ENCODE measurements at regions not wholly inside any gene's neighbourhood (a gene's known extent, or its start where the extent isn't known, plus 50 kb on each side); places are given as distances from the start of the nearest gene placed in this dataset.

- no peak for FAIRE-seq
- Histone ChIP-seq H4K20me1 (ENCODE audit: control insufficient read depth, extremely low read depth, insufficient read depth, low read length) (no peaks in the 10 kb centered on the region), H3K36me3 (ENCODE audit: control insufficient read depth in 2 of 2, extremely low read depth in 1 of 2, insufficient read depth in 2 of 2, low read length in 2 of 2) (no peaks in the 10 kb centered on the region), H3K27me3 (ENCODE audit: control insufficient read depth, extremely low read depth, insufficient read depth, low read length) (no peaks in the 10 kb centered on the region), H3K79me2 (ENCODE audit: control insufficient read depth, insufficient read depth, low read length) (no peaks in the 10 kb centered on the region), H3K9ac (ENCODE audit: control insufficient read depth, extremely low read depth, insufficient read depth, low read length) (no peak overlapping the region), H3K4me1 (ENCODE audit: control insufficient read depth, extremely low read depth, insufficient read depth, low read length) (no peaks in the 10 kb centered on the region), H3K9me3 (ENCODE audit: control insufficient read depth, low read depth, low read length) (no peaks in the 10 kb centered on the region), H3K4me2 (ENCODE audit: control insufficient read depth, extremely low read depth, insufficient read depth, low read depth, low read length) (no peak overlapping the region), H3K27ac (ENCODE audit: control insufficient read depth, insufficient read depth, low read length) (no peak overlapping the region), H3K4me3 (ENCODE audit: control insufficient read depth in 2 of 3, extremely low read depth in 1 of 3, insufficient read depth in 2 of 3, low read depth in 1 of 3, low read length in 3 of 3) (no peak overlapping the region), H3K9me1 (ENCODE audit: control insufficient read depth, extremely low read depth, insufficient read depth, low read length) (no peaks in the 10 kb centered on the region), H2AFZ (ENCODE audit: control insufficient read depth, low read length) (no peak overlapping the region)
- dilution Hi-C loops (cut with MboI; ENCODE audit: extremely low pct_ligation_motif_present, low sequenced_read_pairs): no loop called here
- no peak for DNase-seq (ENCODE audit: low read depth, low spot score)
- TF ChIP-seq EZH2 (IDR thresholded peaks at IDR 0.05; ENCODE audit: low read length): no peak
- TF ChIP-seq, protein P1, sequence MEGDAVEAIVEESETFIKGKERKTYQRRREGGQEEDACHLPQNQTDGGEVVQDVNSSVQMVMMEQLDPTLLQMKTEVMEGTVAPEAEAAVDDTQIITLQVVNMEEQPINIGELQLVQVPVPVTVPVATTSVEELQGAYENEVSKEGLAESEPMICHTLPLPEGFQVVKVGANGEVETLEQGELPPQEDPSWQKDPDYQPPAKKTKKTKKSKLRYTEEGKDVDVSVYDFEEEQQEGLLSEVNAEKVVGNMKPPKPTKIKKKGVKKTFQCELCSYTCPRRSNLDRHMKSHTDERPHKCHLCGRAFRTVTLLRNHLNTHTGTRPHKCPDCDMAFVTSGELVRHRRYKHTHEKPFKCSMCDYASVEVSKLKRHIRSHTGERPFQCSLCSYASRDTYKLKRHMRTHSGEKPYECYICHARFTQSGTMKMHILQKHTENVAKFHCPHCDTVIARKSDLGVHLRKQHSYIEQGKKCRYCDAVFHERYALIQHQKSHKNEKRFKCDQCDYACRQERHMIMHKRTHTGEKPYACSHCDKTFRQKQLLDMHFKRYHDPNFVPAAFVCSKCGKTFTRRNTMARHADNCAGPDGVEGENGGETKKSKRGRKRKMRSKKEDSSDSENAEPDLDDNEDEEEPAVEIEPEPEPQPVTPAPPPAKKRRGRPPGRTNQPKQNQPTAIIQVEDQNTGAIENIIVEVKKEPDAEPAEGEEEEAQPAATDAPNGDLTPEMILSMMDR (optimal IDR thresholded peaks at IDR 0.05 in 1 of 3, IDR thresholded peaks at IDR 0.05 in 1 of 3, conservative IDR thresholded peaks at IDR 0.05 in 1 of 3; ENCODE audit: extremely low read depth in 1 of 3, insufficient read depth in 2 of 3, low read length in 3 of 3): no peak
Observed at GRCh38 chr6:22151892-22152291, 144.9 kb downstream of the PRL start.

GRCh38 chr6:22152841-22153240 is 144.0 kb downstream of the PRL start:
- dilution Hi-C loops (cut with MboI; ENCODE audit: extremely low pct_ligation_motif_present, low sequenced_read_pairs): no loop called here
- no peak overlapping the region for H2AFZ ChIP-seq (ENCODE audit: control insufficient read depth, low read length)
- H3K27me3 ChIP-seq (ENCODE audit: control insufficient read depth, extremely low read depth, insufficient read depth, low read length): no peaks in the 10 kb centered on the region
- H3K4me1 ChIP-seq (ENCODE audit: control insufficient read depth, extremely low read depth, insufficient read depth, low read length): no peaks in the 10 kb centered on the region
- no peak overlapping the region for H3K4me2 ChIP-seq (ENCODE audit: control insufficient read depth, extremely low read depth, insufficient read depth, low read depth, low read length)
- TF ChIP-seq, protein P1 (optimal IDR thresholded peaks at IDR 0.05 in 1 of 3, IDR thresholded peaks at IDR 0.05 in 1 of 3, conservative IDR thresholded peaks at IDR 0.05 in 1 of 3; ENCODE audit: extremely low read depth in 1 of 3, insufficient read depth in 2 of 3, low read length in 3 of 3): no peak
- TF ChIP-seq EZH2 (IDR thresholded peaks at IDR 0.05; ENCODE audit: low read length): no peak
- no peak overlapping the region for H3K4me3 ChIP-seq (ENCODE audit: control insufficient read depth in 2 of 3, extremely low read depth in 1 of 3, insufficient read depth in 2 of 3, low read depth in 1 of 3, low read length in 3 of 3)
- H3K36me3 ChIP-seq (ENCODE audit: control insufficient read depth in 2 of 2, extremely low read depth in 1 of 2, insufficient read depth in 2 of 2, low read length in 2 of 2): no peaks in the 10 kb centered on the region
- no peaks in the 10 kb centered on the region for H3K9me3 ChIP-seq (ENCODE audit: control insufficient read depth, low read depth, low read length)
- no peak overlapping the region for H3K9ac ChIP-seq (ENCODE audit: control insufficient read depth, extremely low read depth, insufficient read depth, low read length)
- FAIRE-seq (no peak), DNase-seq (ENCODE audit: low read depth, low spot score) (no peak)
- no peaks in the 10 kb centered on the region for H3K9me1 ChIP-seq (ENCODE audit: control insufficient read depth, extremely low read depth, insufficient read depth, low read length)
- no peaks in the 10 kb centered on the region for H4K20me1 ChIP-seq (ENCODE audit: control insufficient read depth, extremely low read depth, insufficient read depth, low read length)
- H3K27ac ChIP-seq (ENCODE audit: control insufficient read depth, insufficient read depth, low read length): no peak overlapping the region
- no peaks in the 10 kb centered on the region for H3K79me2 ChIP-seq (ENCODE audit: control insufficient read depth, insufficient read depth, low read length)

Data from keratinocyte (primary cell).